ENCODE measurements at regions not wholly inside any gene's neighbourhood (a gene's known extent, or its start where the extent isn't known, plus 50 kb on each side); places are given as distances from the start of the nearest gene placed in this dataset.
"Not testable (repeated sequence)": the region's sequence is repeated elsewhere in the genome, so short reads cannot be mapped to it uniquely, and the experiment has no call there.

- H3K27ac ChIP-seq (ENCODE audit: control insufficient read depth, insufficient read depth); CTCF ChIA-PET; H2AFZ ChIP-seq (ENCODE audit: control insufficient read depth, low read depth, low read length); H3K27me3 ChIP-seq (replicated peaks in 1 of 2; ENCODE audit: control insufficient read depth in 2 of 2, insufficient read depth in 2 of 2, low read length in 1 of 2); BruUV-seq (replicated peaks); H3K4me1 ChIP-seq (ENCODE audit: control insufficient read depth, insufficient read depth, low read length); H4K20me1 ChIP-seq (ENCODE audit: control insufficient read depth, insufficient read depth); H3K4me2 ChIP-seq (ENCODE audit: control insufficient read depth, insufficient read depth); RAD21 ChIA-PET (ENCODE audit: unreplicated experiment); DNase-seq (ENCODE audit: low read depth, low spot score); in situ Hi-C loops (cut with MboI); H3K4me3 ChIP-seq; FAIRE-seq; POLR2A ChIA-PET; intact Hi-C loops (cut with micrococcal nuclease; ENCODE audit: unreplicated experiment); SMC1A ChIA-PET (ENCODE audit: uncharacterized antibody, unreplicated experiment); H3K36me3 ChIP-seq (ENCODE audit: control insufficient read depth in 2 of 2, insufficient read depth in 2 of 2, low read length in 1 of 2); ATAC-seq; H3K9me3 ChIP-seq (replicated peaks; ENCODE audit: control insufficient read depth, insufficient read depth, low read length); H3K9ac ChIP-seq (ENCODE audit: control insufficient read depth, insufficient read depth, low read length); H3K79me2 ChIP-seq (ENCODE audit: control insufficient read depth, insufficient read depth, low read length): not testable (repeated sequence)
These were observed 190.2 kb downstream of the CCDC74A start for GRCh38 chr2:131717907-131718306.

GRCh38 chr2:131721163-131721562 lies 193.5 kb downstream of the CCDC74A start:
- ATAC-seq; H3K9ac ChIP-seq (ENCODE audit: control insufficient read depth, insufficient read depth, low read length); FAIRE-seq; H3K79me2 ChIP-seq (ENCODE audit: control insufficient read depth, insufficient read depth, low read length); CTCF ChIA-PET; in situ Hi-C loops (cut with MboI); DNase-seq (ENCODE audit: low read depth, low spot score); BruUV-seq (replicated peaks); H3K9me3 ChIP-seq (replicated peaks; ENCODE audit: control insufficient read depth, insufficient read depth, low read length); POLR2A ChIA-PET; H2AFZ ChIP-seq (ENCODE audit: control insufficient read depth, low read depth, low read length); RAD21 ChIA-PET (ENCODE audit: unreplicated experiment); H3K4me1 ChIP-seq (ENCODE audit: control insufficient read depth, insufficient read depth, low read length); H3K4me2 ChIP-seq (ENCODE audit: control insufficient read depth, insufficient read depth); H3K27ac ChIP-seq (ENCODE audit: control insufficient read depth, insufficient read depth); intact Hi-C loops (cut with micrococcal nuclease; ENCODE audit: unreplicated experiment); H3K36me3 ChIP-seq (ENCODE audit: control insufficient read depth in 2 of 2, insufficient read depth in 2 of 2, low read length in 1 of 2); H3K4me3 ChIP-seq; SMC1A ChIA-PET (ENCODE audit: uncharacterized antibody, unreplicated experiment); H4K20me1 ChIP-seq (ENCODE audit: control insufficient read depth, insufficient read depth); H3K27me3 ChIP-seq (replicated peaks in 1 of 2; ENCODE audit: control insufficient read depth in 2 of 2, insufficient read depth in 2 of 2, low read length in 1 of 2): not testable (repeated sequence)
- WGBS (ENCODE audit: insufficient coverage, insufficient replicate concordance, low lambda C conversion rate, missing lambda C conversion rate) = 43% methylated on average over 6 of the region's 6 CpGs

- H3K4me3 ChIP-seq; H3K4me2 ChIP-seq (ENCODE audit: control insufficient read depth, insufficient read depth); POLR2A ChIA-PET; H3K27ac ChIP-seq (ENCODE audit: control insufficient read depth, insufficient read depth); CTCF ChIA-PET; FAIRE-seq; SMC1A ChIA-PET (ENCODE audit: uncharacterized antibody, unreplicated experiment); intact Hi-C loops (cut with micrococcal nuclease; ENCODE audit: unreplicated experiment); BruUV-seq (replicated peaks); H3K9me3 ChIP-seq (replicated peaks; ENCODE audit: control insufficient read depth, insufficient read depth, low read length); H3K27me3 ChIP-seq (replicated peaks in 1 of 2; ENCODE audit: control insufficient read depth in 2 of 2, insufficient read depth in 2 of 2, low read length in 1 of 2); ATAC-seq; H3K79me2 ChIP-seq (ENCODE audit: control insufficient read depth, insufficient read depth, low read length); H3K36me3 ChIP-seq (ENCODE audit: control insufficient read depth in 2 of 2, insufficient read depth in 2 of 2, low read length in 1 of 2); in situ Hi-C loops (cut with MboI); H3K4me1 ChIP-seq (ENCODE audit: control insufficient read depth, insufficient read depth, low read length); H4K20me1 ChIP-seq (ENCODE audit: control insufficient read depth, insufficient read depth); H3K9ac ChIP-seq (ENCODE audit: control insufficient read depth, insufficient read depth, low read length); DNase-seq (ENCODE audit: low read depth, low spot score); H2AFZ ChIP-seq (ENCODE audit: control insufficient read depth, low read depth, low read length); RAD21 ChIA-PET (ENCODE audit: unreplicated experiment): not testable (repeated sequence)
- WGBS (ENCODE audit: insufficient coverage, insufficient replicate concordance, low lambda C conversion rate, missing lambda C conversion rate) = 96% methylated on average over 2 of the region's 2 CpGs
These were observed 194.6 kb downstream of the CCDC74A start for GRCh38 chr2:131722256-131722655.
